Stimulated activated naive CD4-positive, alpha-beta T cell treated with Interleukin-2 at 50 U/mL for 16 hours (primary cell): ENCODE measurements at regions not wholly inside any gene's neighbourhood (a gene's known extent, or its start where the extent isn't known, plus 50 kb on each side); places are given as distances from the start of the nearest gene placed in this dataset.
"Not testable (repeated sequence)": the region's sequence is repeated elsewhere in the genome, so short reads cannot be mapped to it uniquely, and the experiment has no call there.

Source experiments
- DNase-seq: peaks from one replicate; lab custom pipeline; 2025; lab: John Stamatoyannopoulos, UW

DNA sequence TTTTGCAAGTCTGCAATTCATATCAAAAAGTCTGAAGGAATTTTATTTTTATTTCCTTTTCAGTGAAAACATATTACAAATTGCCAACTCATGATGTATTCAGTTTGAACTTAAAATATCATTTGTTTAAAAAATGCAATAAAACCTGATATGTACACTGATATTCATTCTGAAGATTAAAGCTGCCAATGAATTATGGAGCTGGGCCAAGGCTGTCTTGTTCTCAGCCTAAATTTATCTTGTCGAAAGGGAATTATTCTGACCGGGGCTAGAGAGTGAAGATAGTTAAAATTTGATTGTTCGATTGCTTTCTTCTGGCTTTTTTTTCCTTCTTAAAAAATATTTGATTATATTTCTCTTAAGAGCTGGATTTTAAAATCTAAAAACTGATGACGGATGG, 54.0 kb upstream of the RBFOX1 start:
- DNase-seq: no peak

GRCh38 chr16:7272567-7273158, 60.0 kb upstream of the RBFOX1 start:
- no peak for DNase-seq

GRCh38 chr16:7271486-7271885, 61.2 kb upstream of the RBFOX1 start:
- DNase-seq: no peak

DNA sequence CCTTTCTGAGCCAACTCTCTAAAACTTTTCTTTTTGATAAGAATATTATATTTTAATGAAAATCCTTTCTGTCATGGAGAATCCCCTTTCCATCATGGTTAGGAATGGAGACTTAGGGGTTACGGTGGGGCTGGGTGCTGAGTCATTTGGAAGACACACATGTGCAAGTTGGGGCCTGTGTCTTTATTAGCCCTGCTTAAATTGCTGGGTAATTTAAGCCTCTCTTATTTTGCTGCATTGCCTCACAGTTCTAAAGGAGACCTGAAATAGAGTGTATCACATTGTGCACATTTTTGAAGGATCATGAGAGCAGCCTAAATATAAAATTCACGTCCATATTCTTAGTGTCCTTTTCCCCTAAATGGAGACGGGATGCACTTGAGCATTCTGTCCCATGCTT, 61.8 kb upstream of the RBFOX1 start:
- no peak for DNase-seq

DNA sequence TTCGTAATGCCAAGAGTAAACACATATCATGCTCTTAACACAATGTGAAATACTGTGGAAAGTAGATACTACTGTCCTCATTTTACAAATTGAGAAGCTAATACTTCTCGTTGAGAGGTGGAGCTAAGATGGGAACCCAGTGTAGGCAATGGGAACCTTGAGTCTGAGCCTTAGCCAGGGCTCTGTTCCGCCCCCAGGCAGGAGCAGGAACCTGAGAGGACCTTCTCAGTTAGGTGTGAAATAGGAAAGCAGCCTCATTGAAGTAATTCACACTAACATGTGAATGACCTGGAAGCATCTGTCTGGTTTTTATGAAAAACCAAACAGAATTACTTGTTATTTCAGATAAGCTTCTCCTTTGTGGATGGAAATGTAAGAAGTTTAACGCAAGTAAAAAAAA, 62.6 kb upstream of the RBFOX1 start:
- no peak for DNase-seq

DNA sequence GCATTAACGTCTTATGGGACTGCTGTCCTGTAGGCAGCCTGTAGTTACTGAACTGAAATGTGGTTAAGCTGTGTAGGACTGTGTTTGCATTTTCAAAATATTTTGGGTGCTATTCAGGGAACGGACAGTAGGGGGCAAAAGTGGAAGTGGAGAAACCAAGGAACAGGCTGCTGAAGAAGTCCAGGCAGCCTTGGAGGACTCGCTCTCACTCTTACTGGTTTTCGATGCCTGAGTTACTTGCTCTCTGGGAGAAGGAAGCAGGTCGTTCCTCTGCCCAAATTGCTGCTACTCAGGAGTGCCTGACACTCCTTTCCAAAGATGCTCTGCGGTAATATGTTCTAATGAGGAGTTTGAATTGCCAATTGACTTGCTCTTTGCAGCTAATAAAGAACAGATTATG, 64.5 kb upstream of the RBFOX1 start:
- DNase-seq: no peak

- no peak for DNase-seq
These were observed 75.6 kb upstream of the RBFOX1 start for GRCh38 chr16:7257016-7257415.

GRCh38 chr16:7246578-7246977, 86.1 kb upstream of the RBFOX1 start:
- no peak for DNase-seq

DNA sequence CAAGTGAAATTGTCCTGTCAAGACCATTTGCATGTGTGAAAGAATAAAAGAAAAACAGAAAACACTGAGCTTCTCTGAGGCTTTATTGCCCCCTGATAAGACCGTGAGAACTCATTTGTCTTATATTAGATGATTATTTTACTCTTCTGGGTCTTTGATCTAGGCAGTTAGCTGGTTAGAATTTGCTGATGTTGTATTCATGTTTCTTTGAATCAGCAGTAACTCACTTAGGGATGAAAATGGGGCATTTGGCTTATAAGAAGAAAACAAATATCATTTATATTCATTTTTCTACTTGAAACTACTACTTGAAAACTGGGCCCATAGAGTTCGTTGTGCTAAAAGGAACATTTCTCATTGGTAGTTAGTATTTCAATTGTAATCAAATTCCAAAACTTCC, 93.1 kb upstream of the RBFOX1 start:
- DNase-seq: no peak

- DNase-seq: no peak
These were observed 95.7 kb upstream of the RBFOX1 start for GRCh38 chr16:7236824-7237410.

DNA sequence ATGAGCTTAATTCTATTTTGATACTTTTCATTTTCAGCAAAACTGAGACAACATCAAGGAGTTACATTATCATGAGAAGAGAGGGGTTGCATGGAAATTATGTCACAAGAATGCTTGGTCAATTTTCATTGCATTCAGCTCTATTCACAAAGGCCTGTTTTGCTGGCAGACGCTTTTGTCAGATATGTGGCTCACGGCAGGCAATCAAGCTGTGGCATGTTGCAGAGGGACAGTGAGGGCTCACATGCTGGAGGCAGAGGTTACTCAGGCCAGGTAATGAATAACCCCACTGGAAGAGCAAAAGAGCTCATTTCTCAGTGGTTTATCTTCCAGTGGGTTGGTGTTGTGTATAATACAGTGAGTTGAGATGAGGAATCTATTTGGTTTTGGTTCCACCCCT, 98.7 kb upstream of the RBFOX1 start:
- DNase-seq: no peak

GRCh38 chr16:7231762-7232161, 100.9 kb upstream of the RBFOX1 start:
- DNase-seq: no peak

DNA sequence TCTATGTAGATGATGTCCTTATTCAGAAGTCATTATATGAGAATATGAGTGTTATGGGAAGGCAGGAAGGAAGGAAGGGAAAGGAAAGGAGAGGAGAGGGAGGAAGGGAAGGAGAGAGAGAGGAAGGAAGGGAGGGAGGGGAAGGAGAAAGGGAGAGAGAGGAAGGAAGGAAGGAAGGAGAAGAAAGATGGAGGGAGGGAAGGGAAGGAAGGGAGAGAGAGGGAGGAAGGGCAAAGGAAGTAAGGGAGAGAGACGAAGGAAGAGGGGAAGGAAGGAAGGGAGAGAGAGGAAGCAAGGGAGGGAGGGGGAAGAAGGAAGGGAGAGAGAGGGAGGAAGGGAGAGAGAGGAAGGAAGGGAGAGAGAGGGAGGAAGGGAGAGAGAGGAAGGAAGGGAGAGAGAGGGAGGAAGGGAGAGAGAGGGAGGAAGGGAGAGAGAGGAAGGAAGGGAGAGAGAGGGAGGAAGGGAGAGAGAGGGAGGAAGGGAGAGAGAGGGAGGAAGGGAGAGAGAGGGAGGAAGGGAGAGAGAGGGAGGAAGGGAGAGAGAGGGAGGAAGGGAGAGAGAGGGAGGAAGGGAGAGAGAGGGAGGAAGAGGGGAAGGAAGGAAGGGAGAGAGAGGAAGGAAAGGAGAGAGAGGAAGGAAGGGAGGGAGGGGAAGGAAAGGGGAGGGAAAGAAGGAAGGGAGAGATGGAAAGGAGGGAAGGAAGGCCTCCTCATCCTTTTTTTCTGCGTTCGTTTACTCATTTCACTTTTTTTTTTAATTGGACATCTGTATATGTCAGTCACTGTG, 103.0 kb upstream of the RBFOX1 start:
- not testable (repeated sequence) for DNase-seq

DNA sequence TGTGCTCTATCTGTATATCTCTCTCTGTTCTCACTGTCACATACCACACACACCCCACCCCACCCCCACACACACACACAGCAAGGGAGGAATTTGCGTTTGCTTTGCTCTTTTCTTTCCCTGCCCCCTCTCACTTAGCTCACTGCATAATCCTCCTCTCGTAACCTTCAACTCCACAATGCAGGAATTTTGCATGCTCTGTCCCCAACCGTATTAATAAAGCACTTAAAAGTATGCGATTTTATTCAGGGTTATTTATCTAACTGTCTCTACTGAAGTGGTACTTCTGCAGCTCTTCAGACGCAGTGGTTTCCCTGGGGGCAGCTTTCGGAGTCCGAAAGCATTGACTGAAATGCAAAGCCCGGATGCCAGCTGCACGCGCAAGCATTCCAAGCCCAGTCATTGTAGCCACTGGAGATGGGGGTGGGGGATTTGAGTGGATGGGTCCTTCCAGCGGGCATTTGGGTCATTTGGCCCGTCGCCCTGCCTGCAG, 105.4 kb upstream of the RBFOX1 start:
- DNase-seq: no peak

GRCh38 chr16:7221157-7221556, 111.5 kb upstream of the RBFOX1 start:
- no peak for DNase-seq

DNA sequence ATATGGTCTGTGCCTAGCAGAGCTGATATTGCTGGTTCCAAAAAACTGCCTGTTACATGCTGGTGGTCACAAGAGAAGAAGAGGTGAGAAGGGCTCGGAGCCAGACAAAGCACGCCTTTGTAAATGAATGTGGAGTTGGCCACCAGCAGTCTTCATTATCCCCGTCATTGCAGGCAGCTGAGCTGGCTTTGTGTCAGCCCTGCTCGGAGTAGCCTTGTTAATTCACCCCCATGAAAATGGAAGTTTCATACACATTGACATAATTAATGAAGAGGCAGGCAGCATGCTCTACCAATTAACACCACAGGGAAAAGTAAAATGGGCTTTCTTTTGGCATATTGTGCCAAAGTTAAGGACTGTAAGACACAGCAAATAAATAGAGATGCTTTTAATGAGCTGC, 113.7 kb upstream of the RBFOX1 start:
- DNase-seq: no peak

- DNase-seq: no peak
These were observed 114.8 kb upstream of the RBFOX1 start for GRCh38 chr16:7217797-7218196.

GRCh38 chr16:7216719-7217118, 115.9 kb upstream of the RBFOX1 start:
- DNase-seq: no peak

GRCh38 chr16:7211781-7212180, 120.9 kb upstream of the RBFOX1 start:
- DNase-seq: no peak

DNA sequence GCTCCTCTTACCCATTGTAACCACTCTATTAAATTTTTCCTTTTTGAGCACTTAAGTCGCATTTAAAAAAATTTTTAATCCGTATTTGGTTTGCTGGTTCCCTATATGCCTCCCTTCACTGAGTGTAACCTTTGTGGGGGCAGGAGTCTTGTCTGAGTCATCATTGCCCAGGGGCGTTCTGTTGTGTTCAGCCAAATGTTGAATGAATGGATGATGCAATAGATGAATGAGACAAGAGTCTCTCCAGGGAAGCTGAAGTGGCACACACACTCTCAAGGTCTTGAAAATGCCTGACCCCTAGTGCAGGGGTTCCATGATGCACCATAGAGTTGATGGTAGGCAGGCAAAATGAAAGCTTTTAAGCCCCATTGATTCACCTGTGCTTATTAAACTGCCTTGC, 123.0 kb upstream of the RBFOX1 start:
- DNase-seq: no peak

- DNase-seq: no peak
These were observed 126.2 kb upstream of the RBFOX1 start for GRCh38 chr16:7206469-7206868.

DNA sequence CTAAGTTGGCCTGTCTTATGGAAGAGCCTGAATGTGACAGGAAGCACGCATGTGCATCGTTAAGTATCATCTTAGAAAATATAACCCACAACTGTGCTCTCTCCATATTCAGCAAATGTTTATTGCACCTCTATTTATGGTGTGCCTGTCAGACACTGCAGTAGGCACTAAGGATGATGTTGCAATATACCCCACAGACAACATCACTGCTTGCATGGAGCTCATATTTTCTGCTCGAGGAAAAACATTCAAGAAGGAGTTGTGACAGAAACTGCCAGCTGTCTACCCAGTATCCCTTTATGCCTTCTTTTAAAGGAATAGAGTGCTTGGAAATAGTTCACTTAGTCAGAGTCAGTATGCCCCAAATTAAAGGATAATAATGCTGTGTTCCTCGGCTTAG, 132.3 kb upstream of the RBFOX1 start:
- DNase-seq: no peak

DNA sequence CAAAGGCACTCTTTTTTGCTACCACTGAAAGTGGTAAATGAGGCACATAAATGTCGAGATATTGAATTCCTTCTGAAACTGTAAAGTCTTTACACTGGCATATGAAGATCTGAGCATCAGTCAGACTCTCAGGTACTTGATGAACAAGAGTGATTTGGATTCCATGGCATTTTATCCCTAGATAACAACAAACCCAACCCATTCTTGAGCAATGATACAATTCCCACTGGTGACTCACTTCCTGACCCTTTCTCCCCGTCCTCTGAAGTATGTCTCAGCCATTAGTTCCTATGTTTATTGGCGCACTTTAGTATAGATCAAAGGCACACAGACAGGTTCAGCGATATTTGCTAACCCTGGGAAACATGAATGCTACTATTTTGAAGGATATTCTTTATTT, 147.0 kb upstream of the RBFOX1 start:
- no peak for DNase-seq
